Activated CD4-positive, alpha-beta T cell treated with anti-CD3 and anti-CD28 coated beads, Interleukin-2, amount 50 U/mL, for 4 hours (primary cell): ENCODE measurements at regions not wholly inside any gene's neighbourhood (a gene's known extent, or its start where the extent isn't known, plus 50 kb on each side); places are given as distances from the start of the nearest gene placed in this dataset.
A peak's percentile ranks its signal among the peaks of the same experiment; 100 is the strongest.
"Not testable (repeated sequence)": the region's sequence is repeated elsewhere in the genome, so short reads cannot be mapped to it uniquely, and the experiment has no call there.

ENCODE experiments used
- DNase-seq, 2 experiments: peaks; one replicate each; pipeline ENCODE4 v3.0.0-alpha.2; 2020

DNA sequence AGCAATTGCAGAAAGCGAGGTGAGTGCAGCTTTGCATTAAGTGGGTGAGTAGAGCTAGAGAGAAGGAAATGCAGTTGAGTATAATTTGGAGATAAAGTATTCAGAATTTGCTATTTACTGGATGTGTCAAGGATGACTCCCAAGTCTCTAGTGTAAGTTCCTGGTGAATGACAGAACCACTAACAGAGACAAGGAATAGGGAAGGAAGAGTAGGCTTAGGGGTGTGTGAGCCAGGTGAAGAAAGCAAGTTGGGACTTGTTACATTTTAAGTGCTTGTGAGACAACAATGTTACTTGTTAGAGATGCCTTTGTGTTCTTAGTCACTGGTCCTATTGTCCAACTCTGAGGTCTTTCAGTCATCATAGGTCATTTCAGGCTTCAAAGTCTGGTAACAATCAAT, 70.8 kb downstream of the TBC1D26 start:
- DNase-seq: not testable (repeated sequence)

DNA sequence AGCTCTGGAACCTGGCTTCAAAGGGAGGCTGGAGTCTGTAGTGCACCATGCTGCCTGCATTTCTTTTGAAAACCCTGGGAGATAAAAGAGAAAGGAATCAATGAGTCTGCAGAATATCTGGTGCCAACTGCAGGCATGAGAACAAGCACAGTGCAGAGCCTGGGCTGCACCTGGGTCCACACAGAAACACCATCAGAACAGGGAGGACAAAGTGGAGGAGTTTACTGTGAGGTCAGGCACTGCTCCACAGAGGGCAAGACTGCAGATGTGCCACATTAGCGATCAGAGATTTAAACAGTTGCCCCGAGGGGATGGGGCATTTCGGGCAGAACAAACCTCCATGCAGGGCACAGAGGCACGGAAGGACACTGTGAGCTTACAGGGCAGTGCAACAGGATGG, 74.7 kb downstream of the TBC1D26 start:
- DNase-seq: not testable (repeated sequence)

DNA sequence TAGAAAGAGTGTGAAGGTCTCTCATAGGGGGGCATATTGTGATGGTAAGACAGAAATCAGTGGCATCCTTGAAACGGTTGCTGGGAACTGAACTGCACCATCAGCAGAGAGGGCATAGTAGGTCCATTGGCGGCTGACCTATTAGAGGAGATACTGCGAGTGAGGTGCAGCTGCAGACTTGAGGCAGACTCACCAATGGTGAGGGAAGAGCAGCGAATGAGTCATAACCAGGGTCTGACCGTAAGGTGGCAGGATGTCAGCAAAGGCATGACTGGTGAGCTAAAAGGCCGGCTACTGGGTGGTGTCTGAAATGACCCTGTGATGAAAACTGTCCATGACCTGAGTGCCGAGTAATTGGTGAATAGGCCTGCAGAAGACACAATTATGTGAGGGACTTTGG, 81.3 kb downstream of the TBC1D26 start:
- DNase-seq: not testable (repeated sequence)

DNA sequence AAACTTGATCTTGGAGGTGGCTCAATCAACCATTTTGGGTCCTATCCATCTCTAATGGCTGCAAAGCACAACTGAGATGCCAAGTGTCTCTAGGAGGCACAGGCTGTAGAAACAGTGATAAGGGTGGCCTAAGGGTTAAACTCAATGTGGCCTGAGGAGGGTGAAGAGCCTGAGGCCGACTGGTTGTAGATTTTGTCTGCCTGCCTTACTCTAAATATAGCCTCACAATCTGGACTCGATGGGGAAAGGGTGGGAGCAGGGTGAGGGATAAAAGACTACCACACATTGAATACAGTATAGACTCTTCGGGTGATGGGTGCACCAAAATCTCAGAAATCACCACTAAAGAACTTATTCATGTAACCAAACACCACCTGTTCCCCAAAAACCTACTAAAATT, 81.9 kb downstream of the TBC1D26 start:
- DNase-seq: not testable (repeated sequence)

DNA sequence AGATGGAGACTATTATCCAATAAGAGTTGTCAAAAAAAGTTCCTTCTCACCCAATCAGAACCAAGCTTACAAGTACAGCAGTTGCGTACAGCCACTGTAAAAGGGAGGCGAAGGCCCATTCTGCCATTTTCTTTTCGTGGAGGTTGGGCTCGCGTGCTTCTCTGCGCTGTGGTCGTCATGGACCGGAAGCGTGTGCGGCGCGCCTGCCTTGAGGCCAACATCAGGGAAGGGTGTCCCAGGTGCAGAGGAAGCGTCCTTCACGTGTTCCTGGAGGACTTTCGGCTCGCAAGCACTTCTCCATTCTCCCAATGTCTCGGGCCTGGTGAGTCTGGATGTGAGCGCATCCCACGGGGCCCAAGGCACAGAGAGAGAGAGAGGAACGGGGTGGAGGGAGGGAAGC, 85.8 kb downstream of the TBC1D26 start:
- DNase-seq: not testable (repeated sequence)

DNA sequence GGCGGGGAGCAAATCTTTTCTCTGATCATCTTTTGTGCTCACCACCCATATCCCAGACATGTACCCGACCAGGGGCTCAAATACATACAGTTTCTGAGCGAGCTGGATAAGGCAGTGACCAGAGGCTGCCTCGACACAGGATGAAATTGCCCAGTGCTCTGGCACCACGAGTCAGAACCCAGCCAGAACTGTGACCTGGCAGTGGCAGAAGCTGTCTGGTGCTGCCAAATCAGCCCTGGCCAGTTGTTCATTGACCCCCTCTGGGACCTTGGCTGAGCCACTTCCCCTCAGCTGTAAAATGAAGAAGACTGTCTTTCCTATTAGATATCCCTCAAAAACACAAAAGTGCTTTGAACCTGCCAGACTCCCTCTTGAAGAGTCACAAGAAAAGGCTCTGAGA, 90.2 kb downstream of the TBC1D26 start:
- DNase-seq: not testable (repeated sequence)

DNA sequence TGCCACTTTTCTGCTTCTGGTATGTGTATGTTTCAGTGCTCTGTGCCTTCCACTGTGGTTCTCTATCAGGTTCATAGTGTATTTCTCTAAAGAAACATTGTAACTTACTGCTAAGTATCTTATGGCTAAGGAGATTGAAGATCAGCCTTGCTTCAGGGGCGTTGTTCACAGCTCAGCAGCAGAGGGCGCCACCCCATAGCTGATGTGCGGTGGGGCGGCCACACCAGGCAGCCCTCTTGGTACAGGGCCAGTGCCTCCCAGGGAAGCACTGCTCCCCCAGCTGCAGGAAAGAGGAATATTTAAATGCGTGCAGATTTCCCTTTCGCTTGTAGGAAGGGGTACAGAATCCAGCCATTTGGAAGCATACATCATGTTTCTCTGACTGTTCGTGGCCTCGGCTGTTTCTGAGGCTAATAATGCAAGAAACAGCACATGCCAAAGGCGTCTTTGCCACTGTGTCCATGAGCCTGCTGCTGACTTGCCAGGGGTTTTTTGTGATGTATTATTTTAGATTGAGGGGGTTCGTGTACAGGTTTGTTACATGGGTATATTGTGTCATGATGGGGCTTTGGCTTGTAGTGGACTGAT, 96.7 kb downstream of the TBC1D26 start:
- peak; percentile 64 to 65 for DNase-seq

DNA sequence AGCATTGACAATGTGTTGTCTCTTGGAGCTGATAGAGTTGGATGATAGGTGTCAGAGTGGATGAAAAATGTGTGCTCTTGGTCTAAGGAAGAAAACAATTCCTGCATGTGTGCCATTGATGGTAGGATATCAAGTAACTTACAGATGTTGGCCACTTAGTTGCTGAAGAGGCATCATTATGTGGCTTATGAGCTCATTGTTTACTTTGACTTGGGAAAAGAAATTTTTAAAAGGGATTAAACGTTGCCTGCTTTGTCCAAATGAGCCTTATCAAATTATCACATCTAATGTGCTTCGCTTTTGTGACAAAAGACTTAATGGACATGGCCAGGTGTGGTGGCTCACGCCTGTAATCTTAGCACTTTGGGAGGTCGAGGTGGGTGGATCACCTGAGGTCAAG, 98.1 kb downstream of the TBC1D26 start:
- DNase-seq: not testable (repeated sequence)

DNA sequence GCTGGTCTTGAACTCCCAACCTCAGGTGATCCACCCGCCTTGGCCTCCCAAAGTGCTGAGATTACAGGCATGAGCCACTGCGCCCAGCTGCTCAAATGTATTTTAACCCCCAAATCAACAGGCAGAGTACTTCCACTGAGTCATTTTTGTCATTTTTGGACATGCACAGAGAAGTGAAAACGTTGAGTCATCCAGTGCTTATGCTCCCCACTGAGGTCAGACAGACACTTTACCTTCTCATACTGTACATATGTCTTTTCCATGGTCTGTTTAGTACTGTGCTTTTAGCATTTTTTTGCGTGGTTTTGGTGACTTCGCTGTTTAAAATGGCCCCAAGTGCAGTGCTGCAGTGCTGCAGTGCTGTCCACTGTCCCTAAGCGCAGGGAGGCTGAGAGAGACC, 99.1 kb downstream of the TBC1D26 start:
- DNase-seq: not testable (repeated sequence)

DNA sequence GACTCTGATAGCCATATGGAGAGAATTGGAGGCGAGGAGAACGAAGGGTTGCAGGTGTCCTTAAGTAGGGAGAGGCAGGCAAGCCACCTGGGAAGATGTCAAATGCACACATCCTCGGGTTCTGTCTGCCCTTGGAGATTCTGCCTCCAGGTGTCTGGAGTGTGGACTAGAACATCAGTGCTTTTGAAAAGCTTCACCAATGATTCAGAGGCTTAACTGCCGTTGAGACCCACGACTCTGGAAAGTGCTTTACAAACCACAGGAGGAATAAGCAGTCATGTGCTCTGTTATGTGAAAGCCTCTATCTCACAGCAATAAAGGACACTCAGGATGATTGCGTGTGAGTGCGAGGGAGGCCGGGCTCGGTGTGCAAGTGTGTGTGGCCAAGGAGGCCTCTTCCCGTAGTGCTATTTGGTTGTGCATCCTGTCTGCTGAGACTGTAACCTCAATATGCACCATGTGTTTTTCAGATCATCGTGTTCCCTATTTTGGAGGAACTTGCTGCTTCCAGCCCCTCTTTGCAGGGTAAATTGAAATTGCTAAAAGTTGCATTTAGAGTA, 100.9 kb downstream of the TBC1D26 start:
- not testable (repeated sequence) for DNase-seq

DNA sequence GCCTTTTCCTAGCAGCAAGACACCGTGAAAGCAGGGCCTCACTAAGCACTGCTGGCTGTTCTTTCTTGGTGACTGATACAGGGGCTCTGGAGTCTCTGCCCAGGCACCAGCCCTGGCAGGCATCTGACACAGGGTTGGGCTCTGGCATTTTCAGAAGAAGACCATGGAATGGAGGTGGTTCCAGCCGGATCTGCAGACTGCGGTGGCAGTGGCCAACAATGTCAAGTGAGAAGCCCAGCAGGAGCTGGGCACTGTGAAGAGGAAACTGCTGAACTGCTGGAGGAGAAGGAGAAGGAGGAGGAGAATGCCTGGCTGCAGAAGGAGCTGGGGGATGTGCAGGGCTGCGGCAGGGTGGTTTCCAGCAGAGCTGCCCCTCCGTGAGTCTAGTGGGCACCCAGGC, 101.8 kb downstream of the TBC1D26 start:
- DNase-seq: not testable (repeated sequence)

DNA sequence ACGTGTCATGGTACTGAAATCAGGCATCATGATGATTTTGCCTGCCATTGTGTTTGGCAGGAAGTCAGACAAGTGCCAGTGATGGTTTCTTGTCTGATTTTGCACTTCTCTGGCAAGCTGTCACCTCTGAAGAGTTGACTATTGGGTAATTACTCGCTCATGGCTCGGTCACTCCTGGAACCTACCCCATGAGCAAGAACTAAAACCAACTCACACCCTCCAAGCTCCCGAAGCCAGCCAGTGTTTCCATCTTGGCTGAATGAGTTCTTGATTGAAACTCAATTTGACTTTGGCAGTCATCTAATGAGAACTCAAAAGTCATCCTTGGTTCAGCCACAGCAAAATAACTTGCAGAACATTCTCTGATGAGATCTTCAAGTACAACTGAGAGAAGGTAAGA, 103.4 kb downstream of the TBC1D26 start:
- not testable (repeated sequence) for DNase-seq

DNA sequence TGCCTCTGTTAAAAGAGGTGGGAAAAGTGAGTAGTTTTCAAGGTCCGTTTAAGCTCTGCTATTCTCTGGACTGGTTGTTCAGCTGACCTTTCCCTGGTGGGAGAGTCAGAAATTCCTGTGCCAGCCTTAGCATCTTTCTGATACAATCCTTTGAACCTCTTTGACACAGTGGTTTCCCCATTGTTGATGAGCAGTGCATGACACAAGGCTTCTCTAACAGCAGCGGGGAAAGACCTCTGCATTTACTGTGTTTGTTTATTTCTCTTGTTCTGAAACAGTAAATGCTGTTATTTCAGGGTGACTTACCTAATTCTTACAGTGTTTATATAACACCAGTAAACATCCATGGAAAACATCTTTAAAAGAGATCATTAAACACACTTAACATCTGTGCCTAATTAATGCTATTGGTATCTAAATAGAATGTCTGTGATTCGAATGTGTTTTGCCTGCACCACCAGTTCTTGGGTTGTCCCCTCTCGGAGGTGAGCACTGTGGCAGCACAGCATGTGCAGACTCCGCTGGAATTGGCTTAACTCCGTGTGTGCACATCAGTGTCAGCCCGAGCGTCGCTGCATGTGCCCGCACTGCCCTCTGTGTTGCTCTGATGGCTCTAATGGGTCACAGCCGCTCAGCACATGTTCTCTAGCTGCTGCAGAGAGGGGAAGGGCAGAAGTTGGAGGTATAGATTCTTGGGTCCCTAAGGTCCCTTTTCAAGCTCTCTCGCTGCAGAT, 104.3 kb downstream of the TBC1D26 start:
- not testable (repeated sequence) for DNase-seq

DNA sequence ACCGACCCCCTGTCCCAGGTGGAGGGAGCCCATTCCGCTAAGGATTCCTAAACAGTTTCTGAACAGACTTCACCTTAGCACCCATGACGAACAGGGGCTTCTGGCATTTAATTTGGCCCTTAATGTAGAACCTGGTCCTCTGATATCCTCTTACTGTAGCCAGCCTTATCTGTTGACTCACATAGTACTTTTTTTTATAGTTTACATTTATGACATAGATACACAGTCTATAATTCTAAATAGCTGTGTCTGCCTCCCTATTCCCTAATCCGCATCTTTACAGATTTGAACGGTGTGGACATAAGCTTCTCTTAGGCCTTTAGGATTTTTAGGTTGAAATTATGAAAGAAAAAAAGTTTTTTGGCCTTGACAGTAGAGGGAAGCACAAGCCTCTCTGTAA, 104.9 kb downstream of the TBC1D26 start:
- DNase-seq: not testable (repeated sequence)

DNA sequence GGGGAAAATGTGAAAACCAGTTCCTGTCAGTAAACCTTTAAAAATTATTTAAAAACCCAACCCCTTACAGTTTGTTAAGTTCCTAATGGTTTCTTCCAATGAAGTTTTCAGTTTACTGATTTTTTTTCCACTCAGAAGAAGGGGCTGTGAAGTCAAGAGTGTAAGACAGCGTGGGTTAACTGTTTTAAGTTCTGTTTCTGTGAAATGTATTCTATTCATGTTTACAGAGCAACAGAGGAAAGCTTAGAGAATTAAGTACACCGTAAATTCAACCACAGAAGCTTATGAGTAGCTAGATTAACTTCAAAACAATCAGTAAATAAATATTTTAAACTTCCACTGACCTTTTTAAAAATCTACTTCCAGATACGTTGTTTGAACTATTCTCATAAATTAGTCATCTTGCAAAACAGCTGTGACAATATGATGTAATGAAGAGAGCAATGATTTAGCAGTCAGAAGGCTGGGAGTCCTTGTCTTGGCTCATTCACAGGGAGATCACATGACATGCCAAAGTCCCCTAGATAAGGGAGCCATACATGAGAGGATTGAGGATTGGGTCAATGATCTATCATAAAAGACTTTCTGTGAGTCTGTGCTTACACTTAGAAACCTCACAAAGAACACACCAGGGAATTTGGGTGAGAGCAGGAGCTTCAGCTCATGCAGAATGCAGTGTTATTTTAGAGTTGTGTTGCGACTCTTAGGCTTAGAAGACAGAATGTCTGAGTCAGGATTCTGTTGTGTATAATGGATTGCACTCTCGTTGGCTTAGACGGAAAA, 97.3 kb upstream of the ADORA2B start:
- not testable (repeated sequence) for DNase-seq

DNA sequence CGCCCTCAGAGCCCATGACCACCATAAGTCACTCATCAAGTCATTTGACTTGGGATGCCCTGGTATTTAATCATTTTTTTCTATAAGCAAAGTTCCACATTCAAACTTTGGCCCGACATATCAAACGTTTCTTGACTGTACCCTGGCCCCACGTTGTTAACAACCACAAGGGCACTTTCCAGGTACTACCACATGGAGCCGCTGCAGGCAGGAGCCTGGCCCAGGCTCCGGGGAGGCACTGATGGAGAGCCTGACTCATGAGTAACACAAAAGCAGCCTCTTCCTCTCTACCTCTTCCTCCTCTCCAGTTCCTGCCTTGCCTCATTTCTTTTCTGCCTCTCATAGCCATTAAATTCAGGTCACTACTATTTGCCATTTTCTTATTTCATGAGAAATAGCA, 95.9 kb upstream of the ADORA2B start:
- DNase-seq: peak; percentile 42 to 50

DNA sequence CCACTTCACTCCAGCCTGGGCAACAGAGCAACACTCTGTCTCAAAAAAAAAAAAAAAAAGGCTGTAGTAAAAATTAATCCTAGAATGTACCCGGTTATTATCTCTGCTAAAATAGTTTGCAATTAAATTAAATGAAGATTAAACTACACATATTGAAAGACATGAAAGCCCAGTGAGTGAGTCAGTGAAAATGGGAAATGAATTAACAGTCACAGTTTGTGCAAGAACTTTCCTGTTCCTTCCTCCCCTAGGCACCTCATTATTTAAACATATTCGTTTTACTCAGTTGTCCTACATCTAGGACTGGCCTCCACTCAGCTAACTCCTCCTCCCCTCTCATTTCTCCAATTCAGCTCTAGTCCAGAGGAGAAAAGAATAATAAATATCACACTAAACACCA, 94.9 kb upstream of the ADORA2B start:
- not testable (repeated sequence) for DNase-seq

DNA sequence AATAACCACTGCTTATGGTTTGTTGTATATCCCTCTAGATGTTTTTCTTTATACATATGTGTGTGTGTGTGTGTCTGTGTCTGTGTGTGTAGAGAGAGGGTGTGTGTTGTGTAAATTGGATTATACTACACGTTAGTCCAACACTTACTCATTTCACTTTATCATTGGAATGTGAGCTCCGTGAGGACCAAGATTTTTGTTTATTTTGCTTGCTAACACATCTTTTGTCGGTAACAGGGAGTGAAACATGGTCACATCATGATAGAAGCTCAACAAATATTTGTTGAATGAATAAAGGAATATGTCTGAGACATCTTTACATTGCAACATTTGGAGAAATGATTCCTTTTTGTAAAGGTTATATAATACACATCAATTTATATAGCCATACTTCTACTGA, 94.2 kb upstream of the ADORA2B start:
- DNase-seq: not testable (repeated sequence)

DNA sequence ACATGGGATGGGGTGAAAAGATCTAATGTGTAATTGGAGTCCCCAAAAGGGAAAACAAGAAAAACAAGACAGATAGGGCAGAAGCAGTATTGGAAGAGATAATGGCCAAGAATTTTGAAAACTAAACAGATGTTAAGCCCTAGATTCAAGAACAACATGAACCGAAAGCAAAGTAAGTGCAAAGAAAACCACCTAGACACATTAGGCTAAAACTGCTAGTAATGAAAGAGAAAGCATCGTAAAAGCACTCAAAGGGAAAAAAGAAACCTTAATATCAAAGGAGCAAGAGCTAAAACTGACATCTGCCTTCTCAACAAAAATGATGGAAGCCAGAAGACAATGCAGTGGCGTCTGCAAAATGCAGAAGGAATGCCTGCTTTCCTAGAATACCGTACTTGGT, 92.1 kb upstream of the ADORA2B start:
- not testable (repeated sequence) for DNase-seq

DNA sequence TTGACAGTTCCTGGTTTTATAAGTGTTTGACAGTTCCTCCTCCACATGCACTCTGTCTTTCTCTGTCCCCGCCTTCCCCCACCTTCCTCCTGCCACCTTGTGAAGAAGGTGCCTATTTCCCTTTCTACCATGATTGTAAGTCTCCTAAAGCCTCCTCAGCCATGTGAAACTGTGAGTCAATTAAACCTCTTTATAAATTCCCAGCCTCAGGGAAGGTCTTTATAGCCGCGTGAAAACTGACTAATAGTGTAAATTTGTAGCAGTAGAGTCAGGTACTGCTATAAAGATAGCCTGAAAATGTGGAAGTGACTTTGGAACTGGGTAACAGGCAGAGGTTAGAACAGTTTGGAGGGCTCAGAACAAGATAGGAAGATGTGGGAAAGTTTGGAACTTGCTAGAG, 88.7 kb upstream of the ADORA2B start:
- not testable (repeated sequence) for DNase-seq

DNA sequence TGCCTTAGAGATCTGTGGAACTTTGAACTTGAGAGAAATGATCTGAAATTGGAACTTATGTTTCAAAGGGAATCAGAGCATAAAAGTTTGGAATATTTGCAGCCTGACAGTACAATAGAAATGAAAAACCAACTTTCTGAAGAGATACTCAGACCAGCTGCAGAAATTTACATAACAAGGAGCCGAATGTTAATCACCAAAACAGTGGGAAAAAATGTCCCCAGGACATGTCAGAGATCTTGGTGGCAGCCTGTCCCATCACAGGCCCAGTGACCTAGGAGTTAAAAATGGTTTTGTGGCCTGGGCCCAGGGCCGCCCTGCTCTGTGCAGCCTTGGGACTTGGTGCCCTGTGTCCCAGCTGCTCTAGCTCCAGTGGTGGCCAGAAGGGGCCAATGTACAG, 88.2 kb upstream of the ADORA2B start:
- DNase-seq: not testable (repeated sequence)

DNA sequence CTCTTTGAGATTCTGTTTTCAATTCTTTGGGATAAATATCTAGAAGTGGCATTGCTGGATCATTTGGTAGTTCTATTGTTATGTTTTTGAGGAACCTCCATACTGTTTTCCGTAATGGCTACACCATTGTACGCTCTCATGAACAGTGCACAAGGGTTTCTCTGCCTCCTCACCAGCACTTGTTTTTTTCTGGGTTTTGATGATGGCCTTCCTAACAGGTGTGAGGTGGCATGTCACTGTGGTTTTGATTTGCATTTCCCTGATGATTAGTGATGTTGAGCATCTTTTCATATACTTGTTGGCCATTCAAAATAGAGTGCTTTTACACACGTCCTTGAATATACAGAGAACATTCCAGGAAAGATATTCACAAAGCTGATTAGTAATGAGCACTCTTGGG, 86.8 kb upstream of the ADORA2B start:
- DNase-seq: not testable (repeated sequence)

DNA sequence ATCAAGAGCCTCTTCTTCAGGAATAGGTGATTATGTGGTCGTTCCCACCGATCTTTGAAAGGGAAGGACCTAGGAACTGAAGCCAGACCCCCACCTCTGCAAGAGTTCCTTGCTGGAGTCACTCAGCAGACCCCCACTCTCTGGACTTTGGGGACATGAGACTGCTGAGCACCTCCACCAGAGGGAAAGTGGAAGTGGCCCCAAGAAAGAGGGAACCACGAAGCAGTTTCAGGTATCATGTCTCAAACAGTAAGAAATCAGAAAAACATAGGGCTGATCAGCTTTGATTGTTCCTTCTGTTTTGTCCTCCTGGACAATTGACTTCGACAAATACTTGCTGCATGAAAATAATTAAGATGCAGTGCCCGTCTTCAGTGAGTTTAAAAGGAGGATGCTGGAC, 84.2 kb upstream of the ADORA2B start:
- DNase-seq: not testable (repeated sequence)
